Loucy (cell line): ENCODE measurements at regions not wholly inside any gene's neighbourhood (a gene's known extent, or its start where the extent isn't known, plus 50 kb on each side); places are given as distances from the start of the nearest gene placed in this dataset.

ENCODE experiments used
- H2AFZ ChIP-seq: fragments of 200-600 bp; sonication (generic); 2 replicates; pipeline ENCODE4 v1.6.0; 2016; ENCODE audit warnings: antibody characterized with exemption, mild to moderate bottlenecking, low read length, moderate library complexity
- H3F3A ChIP-seq: fragments of 200-600 bp; 2 replicates; pipeline ENCODE4 v1.6.0; 2016; ENCODE audit warnings: antibody characterized with exemption, low read depth, mild to moderate bottlenecking
- H3K27me3 ChIP-seq: fragments of 200-600 bp; sonication (generic); 2 replicates; pipeline ENCODE4 v1.6.1; 2014; ENCODE audit warnings: low read length, mild to moderate bottlenecking; ENCODE audit not compliant: insufficient read depth, poor library complexity, severe bottlenecking
- H3K36me3 ChIP-seq: fragments of 200-600 bp; sonication (generic); 2 replicates; pipeline ENCODE4 v1.6.1; 2016; ENCODE audit warnings: low read length; ENCODE audit not compliant: insufficient read depth
- H3K4me1 ChIP-seq: fragments of 200-600 bp; sonication (generic); 2 replicates; pipeline ENCODE4 v1.5.1; 2014; ENCODE audit warnings: low read length, mild to moderate bottlenecking; ENCODE audit not compliant: insufficient read depth, poor library complexity, severe bottlenecking
- H3K4me2 ChIP-seq: fragments of 200-600 bp; sonication (generic); 2 replicates; pipeline ENCODE4 v1.6.0; 2014; ENCODE audit warnings: antibody characterized with exemption, low read length, low read depth, mild to moderate bottlenecking; ENCODE audit not compliant: poor library complexity, severe bottlenecking
- H3K4me3 ChIP-seq: fragments of 200-600 bp; sonication (generic); 2 replicates; pipeline ENCODE4 v1.5.1; 2014; ENCODE audit warnings: low read length, mild to moderate bottlenecking, mixed read lengths; ENCODE audit not compliant: poor library complexity, severe bottlenecking
- H3K79me2 ChIP-seq: fragments of 200-600 bp; sonication (generic); 2 replicates; pipeline ENCODE4 v1.6.1; 2014; ENCODE audit warnings: low read length; ENCODE audit not compliant: insufficient read depth
- H3K9ac ChIP-seq: fragments of 200-600 bp; sonication (generic); 2 replicates; pipeline ENCODE4 v1.6.0; 2014; ENCODE audit warnings: mild to moderate bottlenecking, low read depth, low read length, moderate library complexity; ENCODE audit not compliant: poor library complexity, severe bottlenecking
- H3K9me2 ChIP-seq: fragments of 200-600 bp; sonication (generic); replicated peaks from 2 replicates; pipeline ENCODE4 v1.6.1; 2016; ENCODE audit warnings: low read depth, low read length, mixed read lengths
- H3K9me3 ChIP-seq: fragments of 200-600 bp; sonication (generic); 2 replicates; pipeline ENCODE4 v1.6.1; 2014; ENCODE audit warnings: mild to moderate bottlenecking, antibody characterized with exemption, low read length, low read depth; ENCODE audit not compliant: insufficient read depth
- H4K20me1 ChIP-seq: fragments of 200-600 bp; sonication (generic); 2 replicates; pipeline ENCODE4 v1.6.0; 2014; ENCODE audit warnings: antibody characterized with exemption, low read length, mild to moderate bottlenecking; ENCODE audit not compliant: insufficient read depth, poor library complexity, severe bottlenecking
- EZH2phosphoT487 ChIP-seq: fragments of 200-600 bp; IDR thresholded peaks from 2 replicates; pipeline ENCODE4 v1.6.1; 2018; ENCODE audit warnings: antibody characterized with exemption, mild to moderate bottlenecking, moderate library complexity, borderline replicate concordance
- TF ChIP-seq, protein P1 (sequence below): fragments of 200-600 bp; sonication (generic); conservative IDR thresholded peaks from 2 replicates; pipeline ENCODE4 v1.5.1; 2014; ENCODE audit warnings: mild to moderate bottlenecking, antibody characterized with exemption, low read length

GRCh38 chr11:26044389-26044788 is 287.5 kb upstream of the ANO3 start:
- Histone ChIP-seq H3K4me1 (no peaks in the 10 kb centered on the region), H3K9ac (no peak overlapping the region), H3K4me2 (no peak overlapping the region), H3K9me2 (no peaks in the 10 kb centered on the region), H3K9me3 (no peaks in the 10 kb centered on the region), H3K79me2 (no peaks in the 10 kb centered on the region), H3K4me3 (no peak overlapping the region), H3K36me3 (no peaks in the 10 kb centered on the region), H3K27me3 (no peaks in the 10 kb centered on the region), H4K20me1 (no peaks in the 10 kb centered on the region), H2AFZ (no peak overlapping the region), H3F3A (no peaks in the 10 kb centered on the region)
- TF ChIP-seq, protein P1, sequence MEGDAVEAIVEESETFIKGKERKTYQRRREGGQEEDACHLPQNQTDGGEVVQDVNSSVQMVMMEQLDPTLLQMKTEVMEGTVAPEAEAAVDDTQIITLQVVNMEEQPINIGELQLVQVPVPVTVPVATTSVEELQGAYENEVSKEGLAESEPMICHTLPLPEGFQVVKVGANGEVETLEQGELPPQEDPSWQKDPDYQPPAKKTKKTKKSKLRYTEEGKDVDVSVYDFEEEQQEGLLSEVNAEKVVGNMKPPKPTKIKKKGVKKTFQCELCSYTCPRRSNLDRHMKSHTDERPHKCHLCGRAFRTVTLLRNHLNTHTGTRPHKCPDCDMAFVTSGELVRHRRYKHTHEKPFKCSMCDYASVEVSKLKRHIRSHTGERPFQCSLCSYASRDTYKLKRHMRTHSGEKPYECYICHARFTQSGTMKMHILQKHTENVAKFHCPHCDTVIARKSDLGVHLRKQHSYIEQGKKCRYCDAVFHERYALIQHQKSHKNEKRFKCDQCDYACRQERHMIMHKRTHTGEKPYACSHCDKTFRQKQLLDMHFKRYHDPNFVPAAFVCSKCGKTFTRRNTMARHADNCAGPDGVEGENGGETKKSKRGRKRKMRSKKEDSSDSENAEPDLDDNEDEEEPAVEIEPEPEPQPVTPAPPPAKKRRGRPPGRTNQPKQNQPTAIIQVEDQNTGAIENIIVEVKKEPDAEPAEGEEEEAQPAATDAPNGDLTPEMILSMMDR, result no peak
- TF ChIP-seq EZH2phosphoT487, result no peak

DNA sequence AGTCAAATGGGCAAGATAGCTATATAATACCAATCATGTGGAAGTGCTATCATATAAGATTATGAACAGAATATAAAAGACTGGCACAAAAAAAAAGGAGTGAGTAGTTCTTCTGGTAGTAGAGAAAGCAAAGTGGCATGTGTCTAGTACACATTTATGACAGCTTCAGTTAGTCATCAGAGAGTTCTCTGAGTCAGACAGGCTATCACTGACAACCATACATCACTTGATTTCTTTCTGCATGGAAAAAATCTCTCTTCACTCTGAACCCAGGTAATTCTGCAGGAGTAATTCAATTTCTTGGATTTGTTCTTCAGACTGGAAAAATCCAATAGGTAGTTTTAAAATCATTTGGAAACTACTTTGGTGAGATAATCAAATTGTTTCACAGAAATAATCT is 286.8 kb upstream of the ANO3 start:
- no peak overlapping the region for H3K4me2 ChIP-seq
- H3K79me2 ChIP-seq, result no peaks in the 10 kb centered on the region
- no peak overlapping the region for H2AFZ ChIP-seq
- no peaks in the 10 kb centered on the region for H3K27me3 ChIP-seq
- H3F3A ChIP-seq, result no peaks in the 10 kb centered on the region
- no peaks in the 10 kb centered on the region for H3K4me1 ChIP-seq
- H3K36me3 ChIP-seq, result no peaks in the 10 kb centered on the region
- H3K9ac ChIP-seq, result no peak overlapping the region
- H3K4me3 ChIP-seq, result no peak overlapping the region
- no peak for TF ChIP-seq EZH2phosphoT487
- TF ChIP-seq, protein P1, result no peak
- H3K9me3 ChIP-seq, result no peaks in the 10 kb centered on the region
- H4K20me1 ChIP-seq, result no peaks in the 10 kb centered on the region
- H3K9me2 ChIP-seq, result no peaks in the 10 kb centered on the region

- Histone ChIP-seq H3K4me3 (no peak overlapping the region), H3K9me2 (no peaks in the 10 kb centered on the region), H3K4me1 (no peaks in the 10 kb centered on the region), H3F3A (no peaks in the 10 kb centered on the region), H3K79me2 (no peaks in the 10 kb centered on the region), H3K9ac (no peak overlapping the region), H3K4me2 (no peak overlapping the region), H3K9me3 (no peaks in the 10 kb centered on the region), H2AFZ (no peak overlapping the region), H3K27me3 (no peaks in the 10 kb centered on the region), H4K20me1 (no peaks in the 10 kb centered on the region), H3K36me3 (no peaks in the 10 kb centered on the region)
- no peak for TF ChIP-seq EZH2phosphoT487
- TF ChIP-seq, protein P1, result no peak
Measured at GRCh38 chr11:26048271-26048670, 283.7 kb upstream of the ANO3 start.
